Cardiac muscle cell (in vitro differentiated cells and primary cell): ENCODE measurements at regions not wholly inside any gene's neighbourhood (a gene's known extent, or its start where the extent isn't known, plus 50 kb on each side); places are given as distances from the start of the nearest gene placed in this dataset.

ENCODE experiments used
- DNase-seq, 2 donors: peaks; one replicate each; pipeline versions ENCODE4 v3.0.0 to v3.0.0-alpha.2; 2010 to 2017; ENCODE audit warnings: low read depth in 1 of 2, low spot score in 1 of 2
- H3K27ac ChIP-seq: fragments of 200-600 bp; sonication (generic); 2 replicates; pipeline ENCODE4 v1.5.1; 2016
- H3K27me3 ChIP-seq: fragments of 200-600 bp; sonication (generic); 2 replicates; pipeline ENCODE4 v1.6.0; 2016; ENCODE audit warnings: control low read depth
- H3K36me3 ChIP-seq: fragments of 200-600 bp; sonication (generic); 2 replicates; pipeline ENCODE4 v1.5.1; 2016; ENCODE audit warnings: control low read depth
- H3K4me1 ChIP-seq: fragments of 200-600 bp; sonication (generic); 2 replicates; pipeline ENCODE4 v1.8.1; 2017; ENCODE audit warnings: low read depth, mild to moderate bottlenecking, mixed run types
- H3K4me3 ChIP-seq: fragments of 200-600 bp; sonication (generic); 2 replicates; pipeline ENCODE4 v1.5.1; 2016; ENCODE audit warnings: mild to moderate bottlenecking
- H3K9me3 ChIP-seq: fragments of 200-600 bp; sonication (generic); 2 replicates; pipeline ENCODE4 v1.5.1; 2017; ENCODE audit warnings: low read depth, mild to moderate bottlenecking, control low read depth
- CTCF ChIP-seq: IDR thresholded peaks from 2 replicates; pipeline ENCODE4 v1.5.1; 2012; ENCODE audit warnings: low read depth, mild to moderate bottlenecking, low read length

GRCh38 chr11:27234961-27235360 lies 128.1 kb downstream of the CCDC34 start:
- no peak for DNase-seq
- Histone ChIP-seq H3K27ac (no peak overlapping the region), H3K4me1 (peaks cover 11% of the 10 kb centered on the region), H3K4me3 (no peak overlapping the region), H3K27me3 (no peaks in the 10 kb centered on the region), H3K36me3 (no peaks in the 10 kb centered on the region), H3K9me3 (no peaks in the 10 kb centered on the region)
- TF ChIP-seq CTCF = no peak

DNA sequence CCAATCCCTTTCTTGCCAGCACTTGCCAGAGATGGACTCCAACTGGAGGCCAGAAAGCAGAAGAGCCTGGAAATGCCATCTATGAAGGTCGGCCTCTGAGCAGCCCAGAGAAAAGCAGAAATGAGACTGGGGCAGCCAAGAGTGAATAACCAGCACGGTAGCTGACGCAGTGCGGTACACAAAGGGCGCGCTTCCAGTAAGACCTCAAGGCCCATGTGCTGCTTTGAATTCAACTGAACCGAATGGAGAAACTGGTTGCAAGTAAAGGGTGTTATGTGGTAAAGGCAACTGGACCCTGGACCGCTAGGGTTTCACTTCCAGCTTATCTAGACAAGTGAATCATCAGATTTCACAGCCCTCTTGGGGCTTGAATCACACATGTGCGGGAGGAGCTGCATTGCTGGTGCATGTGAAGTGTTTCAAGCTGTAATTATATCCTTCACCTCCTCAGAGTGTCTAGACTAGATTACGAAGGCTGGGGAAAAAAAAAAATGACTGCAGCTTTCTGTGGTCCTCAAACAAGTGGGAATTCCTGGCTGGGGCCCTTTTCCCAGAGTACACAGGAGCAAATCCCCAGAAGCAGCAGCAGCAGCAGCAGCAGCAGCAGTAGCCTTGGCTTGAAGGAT lies 128.9 kb downstream of the CCDC34 start:
- no peaks in the 10 kb centered on the region for H3K36me3 ChIP-seq
- no peaks in the 10 kb centered on the region for H3K27me3 ChIP-seq
- H3K4me3 ChIP-seq = no peak overlapping the region
- H3K27ac ChIP-seq = peak overlapping the region; percentile 68
- H3K9me3 ChIP-seq = no peaks in the 10 kb centered on the region
- DNase-seq = peak; percentile 72 to 97
- H3K4me1 ChIP-seq = peaks cover 11% of the 10 kb centered on the region
- peak; percentile 5 for TF ChIP-seq CTCF

DNA sequence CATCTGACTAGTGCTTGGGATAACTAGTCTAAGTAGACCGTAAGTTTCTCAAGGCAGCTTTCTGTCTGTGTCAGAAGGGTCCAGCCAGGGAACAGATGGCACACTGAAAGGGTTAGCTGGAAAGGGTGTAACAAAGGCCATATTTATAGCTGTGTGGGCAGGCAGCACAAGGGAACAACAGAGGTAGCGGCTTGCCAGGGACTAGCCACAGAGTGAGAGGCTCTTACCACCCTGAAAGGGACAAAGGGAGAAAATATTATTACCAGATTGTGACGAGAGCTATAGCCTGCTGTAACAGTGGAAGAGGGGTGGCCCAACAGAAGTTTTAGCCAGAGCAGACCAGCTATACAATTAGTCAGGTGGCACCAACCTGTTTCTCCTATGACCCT lies 129.4 kb downstream of the CCDC34 start:
- Histone ChIP-seq H3K27me3 (no peaks in the 10 kb centered on the region), H3K4me3 (no peak overlapping the region), H3K9me3 (no peaks in the 10 kb centered on the region), H3K4me1 (peaks cover 11% of the 10 kb centered on the region), H3K27ac (peak overlapping the region; percentile 68), H3K36me3 (no peaks in the 10 kb centered on the region)
- no peak for DNase-seq
- TF ChIP-seq CTCF = no peak

GRCh38 chr11:27231530-27231929 lies 131.5 kb downstream of the CCDC34 start:
- Histone ChIP-seq H3K27ac (no peak overlapping the region), H3K27me3 (no peaks in the 10 kb centered on the region), H3K4me3 (no peak overlapping the region), H3K9me3 (no peaks in the 10 kb centered on the region), H3K4me1 (peaks cover 7% of the 10 kb centered on the region), H3K36me3 (no peaks in the 10 kb centered on the region)
- DNase-seq = peak in 1 of 2 donors; percentile 55
- TF ChIP-seq CTCF = no peak

DNA sequence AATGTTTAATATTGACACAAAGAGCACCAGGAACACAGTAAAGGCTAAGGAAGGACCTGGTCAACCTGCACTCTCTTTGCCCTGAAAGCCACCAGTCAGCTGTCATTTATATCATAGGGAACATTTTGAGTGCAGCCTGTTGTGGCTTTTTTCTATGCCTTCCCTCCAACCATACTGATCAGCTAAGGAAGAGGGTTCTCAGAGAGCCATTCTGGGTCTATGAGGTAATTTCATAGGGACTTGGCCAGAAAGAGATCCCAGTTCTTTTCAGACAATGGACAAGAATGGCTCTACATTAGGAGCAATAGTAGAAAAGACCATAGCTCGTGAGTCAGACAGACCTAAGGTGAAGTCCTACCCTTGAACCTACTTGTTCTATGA lies 132.8 kb downstream of the CCDC34 start:
- DNase-seq = no peak
- peaks cover 7% of the 10 kb centered on the region for H3K4me1 ChIP-seq
- H3K4me3 ChIP-seq = no peak overlapping the region
- no peaks in the 10 kb centered on the region for H3K9me3 ChIP-seq
- no peak for TF ChIP-seq CTCF
- no peaks in the 10 kb centered on the region for H3K27me3 ChIP-seq
- no peak overlapping the region for H3K27ac ChIP-seq
- H3K36me3 ChIP-seq = no peaks in the 10 kb centered on the region
